Liver (tissue), 3 donors: ENCODE measurements at regions not wholly inside any gene's neighbourhood (a gene's known extent, or its start where the extent isn't known, plus 50 kb on each side); places are given as distances from the start of the nearest gene placed in this dataset.

ENCODE experiments used
- GABPA ChIP-seq, 2 donors: IDR thresholded peaks in 1 of 2; conservative IDR thresholded peaks in 1 of 2; 2 replicates each; pipeline ENCODE4 v1.6.1; 2016; ENCODE audit warnings: antibody characterized with exemption in 2 of 2, mild to moderate bottlenecking in 1 of 2, moderate library complexity in 1 of 2
- JUND ChIP-seq, 2 donors: IDR thresholded peaks; 2 replicates each; pipeline ENCODE4 v1.6.1; 2016; ENCODE audit warnings: antibody characterized with exemption in 2 of 2
- NR2F2 ChIP-seq: IDR thresholded peaks from 2 replicates; pipeline ENCODE4 v1.6.1; 2016; ENCODE audit warnings: antibody characterized with exemption
- RAD21 ChIP-seq, 2 donors: IDR thresholded peaks; 2 replicates each; pipeline ENCODE4 v1.6.1; 2016; ENCODE audit warnings: antibody characterized with exemption in 2 of 2, mild to moderate bottlenecking in 2 of 2
- TAF1 ChIP-seq: conservative IDR thresholded peaks from 2 replicates; pipeline ENCODE4 v1.6.1; 2016; ENCODE audit warnings: antibody characterized with exemption, mild to moderate bottlenecking
- YY1 ChIP-seq: IDR thresholded peaks from 2 replicates; pipeline ENCODE4 v1.6.1; 2016; ENCODE audit warnings: antibody characterized with exemption, mild to moderate bottlenecking
- TF ChIP-seq, protein P1 (sequence below): fragments of 150-350 bp; IDR thresholded peaks from 2 replicates; pipeline ENCODE4 v1.5.1; 2017; ENCODE audit warnings: improper control_type of control experiment, low read depth, low read length; ENCODE audit not compliant: missing input control
- TF ChIP-seq, protein P2 (sequence below): IDR thresholded peaks from 2 replicates; pipeline ENCODE4 v1.6.1; 2016; ENCODE audit warnings: antibody characterized with exemption
- TF ChIP-seq, protein P3 (sequence below): IDR thresholded peaks from 2 replicates; pipeline ENCODE4 v1.6.1; 2016; ENCODE audit warnings: antibody characterized with exemption, mild to moderate bottlenecking
- TF ChIP-seq, protein P4 (sequence below): IDR thresholded peaks from 2 replicates; pipeline ENCODE4 v1.6.1; 2016; ENCODE audit warnings: antibody characterized with exemption
- donor health status: healthy.
- donor health status: healthy.

DNA sequence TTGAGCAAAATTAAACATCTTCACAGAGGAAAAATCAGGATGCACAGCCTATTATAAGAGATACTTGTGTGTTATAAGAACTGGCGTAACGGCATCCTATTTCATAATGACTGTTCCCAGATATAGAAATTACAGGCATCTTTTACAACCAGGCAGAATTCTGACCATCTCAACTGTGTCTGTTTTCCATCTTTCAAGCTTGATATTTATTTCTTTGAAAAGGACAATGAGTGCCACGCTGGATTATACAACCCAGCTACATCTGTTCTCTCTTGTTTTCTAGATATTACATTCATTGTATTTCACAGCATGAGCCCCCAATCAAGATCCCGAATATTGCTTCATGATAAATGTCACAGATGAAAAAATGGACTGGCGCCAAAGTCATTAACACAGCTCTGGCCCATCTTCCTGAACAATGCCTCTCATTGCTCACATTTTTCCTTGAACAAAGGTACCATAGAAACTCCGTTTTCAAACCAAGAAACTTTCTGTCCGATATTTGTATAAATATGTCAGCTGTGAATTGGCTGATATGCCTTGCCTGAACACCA is 420.6 kb downstream of the TBL1XR1 start:
- TF ChIP-seq RAD21 (IDR thresholded peaks at IDR 0.05) = no peak
- TF ChIP-seq, protein P1, sequence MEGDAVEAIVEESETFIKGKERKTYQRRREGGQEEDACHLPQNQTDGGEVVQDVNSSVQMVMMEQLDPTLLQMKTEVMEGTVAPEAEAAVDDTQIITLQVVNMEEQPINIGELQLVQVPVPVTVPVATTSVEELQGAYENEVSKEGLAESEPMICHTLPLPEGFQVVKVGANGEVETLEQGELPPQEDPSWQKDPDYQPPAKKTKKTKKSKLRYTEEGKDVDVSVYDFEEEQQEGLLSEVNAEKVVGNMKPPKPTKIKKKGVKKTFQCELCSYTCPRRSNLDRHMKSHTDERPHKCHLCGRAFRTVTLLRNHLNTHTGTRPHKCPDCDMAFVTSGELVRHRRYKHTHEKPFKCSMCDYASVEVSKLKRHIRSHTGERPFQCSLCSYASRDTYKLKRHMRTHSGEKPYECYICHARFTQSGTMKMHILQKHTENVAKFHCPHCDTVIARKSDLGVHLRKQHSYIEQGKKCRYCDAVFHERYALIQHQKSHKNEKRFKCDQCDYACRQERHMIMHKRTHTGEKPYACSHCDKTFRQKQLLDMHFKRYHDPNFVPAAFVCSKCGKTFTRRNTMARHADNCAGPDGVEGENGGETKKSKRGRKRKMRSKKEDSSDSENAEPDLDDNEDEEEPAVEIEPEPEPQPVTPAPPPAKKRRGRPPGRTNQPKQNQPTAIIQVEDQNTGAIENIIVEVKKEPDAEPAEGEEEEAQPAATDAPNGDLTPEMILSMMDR = no peak
- TF ChIP-seq, protein P2, sequence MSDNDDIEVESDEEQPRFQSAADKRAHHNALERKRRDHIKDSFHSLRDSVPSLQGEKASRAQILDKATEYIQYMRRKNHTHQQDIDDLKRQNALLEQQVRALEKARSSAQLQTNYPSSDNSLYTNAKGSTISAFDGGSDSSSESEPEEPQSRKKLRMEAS = no peak
- no peak for TF ChIP-seq JUND (IDR thresholded peaks at IDR 0.05)
- TF ChIP-seq, protein P3, sequence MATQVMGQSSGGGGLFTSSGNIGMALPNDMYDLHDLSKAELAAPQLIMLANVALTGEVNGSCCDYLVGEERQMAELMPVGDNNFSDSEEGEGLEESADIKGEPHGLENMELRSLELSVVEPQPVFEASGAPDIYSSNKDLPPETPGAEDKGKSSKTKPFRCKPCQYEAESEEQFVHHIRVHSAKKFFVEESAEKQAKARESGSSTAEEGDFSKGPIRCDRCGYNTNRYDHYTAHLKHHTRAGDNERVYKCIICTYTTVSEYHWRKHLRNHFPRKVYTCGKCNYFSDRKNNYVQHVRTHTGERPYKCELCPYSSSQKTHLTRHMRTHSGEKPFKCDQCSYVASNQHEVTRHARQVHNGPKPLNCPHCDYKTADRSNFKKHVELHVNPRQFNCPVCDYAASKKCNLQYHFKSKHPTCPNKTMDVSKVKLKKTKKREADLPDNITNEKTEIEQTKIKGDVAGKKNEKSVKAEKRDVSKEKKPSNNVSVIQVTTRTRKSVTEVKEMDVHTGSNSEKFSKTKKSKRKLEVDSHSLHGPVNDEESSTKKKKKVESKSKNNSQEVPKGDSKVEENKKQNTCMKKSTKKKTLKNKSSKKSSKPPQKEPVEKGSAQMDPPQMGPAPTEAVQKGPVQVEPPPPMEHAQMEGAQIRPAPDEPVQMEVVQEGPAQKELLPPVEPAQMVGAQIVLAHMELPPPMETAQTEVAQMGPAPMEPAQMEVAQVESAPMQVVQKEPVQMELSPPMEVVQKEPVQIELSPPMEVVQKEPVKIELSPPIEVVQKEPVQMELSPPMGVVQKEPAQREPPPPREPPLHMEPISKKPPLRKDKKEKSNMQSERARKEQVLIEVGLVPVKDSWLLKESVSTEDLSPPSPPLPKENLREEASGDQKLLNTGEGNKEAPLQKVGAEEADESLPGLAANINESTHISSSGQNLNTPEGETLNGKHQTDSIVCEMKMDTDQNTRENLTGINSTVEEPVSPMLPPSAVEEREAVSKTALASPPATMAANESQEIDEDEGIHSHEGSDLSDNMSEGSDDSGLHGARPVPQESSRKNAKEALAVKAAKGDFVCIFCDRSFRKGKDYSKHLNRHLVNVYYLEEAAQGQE = no peak
- no peak for TF ChIP-seq NR2F2
- no peak for TF ChIP-seq GABPA (IDR thresholded peaks at IDR 0.05 in 1 of 2, conservative IDR thresholded peaks at IDR 0.05 in 1 of 2)
- TF ChIP-seq, protein P4, sequence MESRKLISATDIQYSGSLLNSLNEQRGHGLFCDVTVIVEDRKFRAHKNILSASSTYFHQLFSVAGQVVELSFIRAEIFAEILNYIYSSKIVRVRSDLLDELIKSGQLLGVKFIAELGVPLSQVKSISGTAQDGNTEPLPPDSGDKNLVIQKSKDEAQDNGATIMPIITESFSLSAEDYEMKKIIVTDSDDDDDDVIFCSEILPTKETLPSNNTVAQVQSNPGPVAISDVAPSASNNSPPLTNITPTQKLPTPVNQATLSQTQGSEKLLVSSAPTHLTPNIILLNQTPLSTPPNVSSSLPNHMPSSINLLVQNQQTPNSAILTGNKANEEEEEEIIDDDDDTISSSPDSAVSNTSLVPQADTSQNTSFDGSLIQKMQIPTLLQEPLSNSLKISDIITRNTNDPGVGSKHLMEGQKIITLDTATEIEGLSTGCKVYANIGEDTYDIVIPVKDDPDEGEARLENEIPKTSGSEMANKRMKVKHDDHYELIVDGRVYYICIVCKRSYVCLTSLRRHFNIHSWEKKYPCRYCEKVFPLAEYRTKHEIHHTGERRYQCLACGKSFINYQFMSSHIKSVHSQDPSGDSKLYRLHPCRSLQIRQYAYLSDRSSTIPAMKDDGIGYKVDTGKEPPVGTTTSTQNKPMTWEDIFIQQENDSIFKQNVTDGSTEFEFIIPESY = no peak
- no peak for TF ChIP-seq TAF1
- TF ChIP-seq YY1 = no peak
